ENCODE measurements at regions not wholly inside any gene's neighbourhood (a gene's known extent, or its start where the extent isn't known, plus 50 kb on each side); places are given as distances from the start of the nearest gene placed in this dataset.

DNA sequence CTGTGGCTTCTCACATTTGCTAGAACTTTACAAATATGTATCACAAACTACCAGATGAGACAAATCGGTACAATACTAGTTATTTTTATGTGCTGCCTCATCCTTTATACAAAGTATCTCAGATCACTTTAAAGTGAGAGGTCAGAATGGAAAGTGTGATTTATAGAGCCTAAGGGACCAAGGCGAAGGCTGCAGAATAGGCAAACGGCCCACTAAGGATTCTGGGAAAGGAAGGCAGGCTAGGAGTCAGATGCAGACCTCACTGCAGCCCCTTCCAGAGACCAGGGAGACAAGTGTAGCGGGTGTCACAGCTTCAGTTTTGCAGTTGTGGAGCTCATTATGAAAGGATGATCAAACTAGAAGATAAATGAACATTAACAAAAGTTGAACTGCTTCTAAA is 190.6 kb downstream of the HIBADH start:
- FAIRE-seq (no peak), DNase-seq (ENCODE audit: low read depth in 1 of 2, low spot score in 2 of 2) (no peak)
- POLR2A ChIA-PET (ENCODE audit: partially characterized antibody), result no interaction called here
- TF ChIP-seq KDM5A (IDR thresholded peaks at IDR 0.05; ENCODE audit: low read length), result no peak
- no peak for TF ChIP-seq POLR2AphosphoS5 (IDR thresholded peaks at IDR 0.05; ENCODE audit: low read depth, low read length)
- no peak for TF ChIP-seq SRF (IDR thresholded peaks at IDR 0.05; ENCODE audit: low read depth, low read length)
- no peak for TF ChIP-seq TAF7 (optimal IDR thresholded peaks at IDR 0.05; ENCODE audit: borderline replicate concordance, low read depth, low read length)

More for the DNA sequence above, 190.6 kb downstream of the HIBADH start:
- no peak overlapping the region for H2AFZ ChIP-seq (ENCODE audit: low read length)
- no peak overlapping the region for H3K4me3 ChIP-seq (ENCODE audit: extremely low read depth in 1 of 4, insufficient read depth in 2 of 4, low read depth in 3 of 4, low read length in 4 of 4)
- H3K27ac ChIP-seq (ENCODE audit: low read depth, low read length), result no peak overlapping the region
- no peak overlapping the region for H2AK5ac ChIP-seq (ENCODE audit: low read depth, low read length)
- H3K27me3 ChIP-seq (replicated peaks in 1 of 4; ENCODE audit: control insufficient read depth in 3 of 4, extremely low read depth in 1 of 4, insufficient read depth in 3 of 4, low read length in 3 of 4), result no peaks in the 10 kb centered on the region
- no peaks in the 10 kb centered on the region for H3K36me3 ChIP-seq (ENCODE audit: control insufficient read depth in 2 of 4, insufficient read depth in 4 of 4, low read length in 3 of 4)
- no peaks in the 10 kb centered on the region; the same call in 1 of the 2 replicates for H3K23me2 ChIP-seq (ENCODE audit: low read depth, low read length)
- no peak overlapping the region for H3K18ac ChIP-seq (ENCODE audit: extremely low read depth, low read length)
- H3K4me2 ChIP-seq (ENCODE audit: insufficient read depth in 1 of 2, low read depth in 2 of 2, low read length in 2 of 2), result no peak overlapping the region
- H2BK20ac ChIP-seq (ENCODE audit: low read length), result no peak overlapping the region
- H4K20me1 ChIP-seq (replicated peaks in 1 of 2; ENCODE audit: control insufficient read depth in 1 of 2, insufficient read depth in 2 of 2, low read length in 2 of 2), result no peaks in the 10 kb centered on the region
- H3K79me1 ChIP-seq (ENCODE audit: low read depth, low read length), result no peaks in the 10 kb centered on the region
- H2BK5ac ChIP-seq (ENCODE audit: low read depth, low read length), result no peak overlapping the region
- no peak overlapping the region for H2BK12ac ChIP-seq (ENCODE audit: low read depth, low read length)
- H4K5ac ChIP-seq (ENCODE audit: insufficient read length, low read depth, low read length), result no peak overlapping the region
- CTCF ChIA-PET (ENCODE audit: partially characterized antibody), result interaction anchor here (0.7 to 1.0 kb wide), 3 partner anchors 105 to 548 kb away, joined by 3 read pairs; no protein-coding TSS in a partner anchor
- H3K79me2 ChIP-seq (ENCODE audit: control insufficient read depth in 1 of 2, insufficient read depth in 2 of 2, low read length in 2 of 2), result no peaks in the 10 kb centered on the region
- H4K91ac ChIP-seq (replicated peaks; ENCODE audit: insufficient read length, low read length), result no peak overlapping the region
- H2BK120ac ChIP-seq (replicated peaks; ENCODE audit: low read depth, low read length), result no peak overlapping the region
- H3K9ac ChIP-seq (replicated peaks in 1 of 4; ENCODE audit: extremely low read depth in 1 of 4, low read depth in 3 of 4, low read length in 3 of 4), result no peak overlapping the region
- H3K56ac ChIP-seq (replicated peaks; ENCODE audit: insufficient read length, low read depth, low read length), result no peak overlapping the region
- no peaks in the 10 kb centered on the region for H3K9me3 ChIP-seq (ENCODE audit: insufficient read depth in 2 of 2, low read depth in 1 of 2, low read length in 1 of 2)
- WGBS, 2 experiments (ENCODE audit: extremely low coverage in 1 of 2, insufficient coverage in 1 of 2, insufficient read length in 1 of 2, insufficient replicate concordance in 2 of 2, low coverage in 1 of 2, low lambda C conversion rate in 2 of 2, missing lambda C conversion rate in 1 of 2), result 87% methylated on average over 4 of the region's 4 CpGs; no CpG with 5 or more reads in 1 of the 2 experiments
- H3K4ac ChIP-seq (replicated peaks; ENCODE audit: insufficient read length, low read depth, low read length), result no peak overlapping the region
- no peak overlapping the region for H4K8ac ChIP-seq (ENCODE audit: extremely low read depth, insufficient read depth, low read length)
- H3K23ac ChIP-seq (ENCODE audit: insufficient read length), result no peak overlapping the region
- H3K14ac ChIP-seq (ENCODE audit: insufficient read length), result no peak overlapping the region
- no peaks in the 10 kb centered on the region for H3K4me1 ChIP-seq (replicated peaks in 1 of 4; ENCODE audit: control insufficient read depth in 3 of 4, insufficient read depth in 4 of 4, low read length in 3 of 4)
- H2BK15ac ChIP-seq (ENCODE audit: low read length), result no peak overlapping the region
